Mesodermal cell (in vitro differentiated cells): ENCODE measurements at regions not wholly inside any gene's neighbourhood (a gene's known extent, or its start where the extent isn't known, plus 50 kb on each side); places are given as distances from the start of the nearest gene placed in this dataset.
"Not testable (repeated sequence)": the region's sequence is repeated elsewhere in the genome, so short reads cannot be mapped to it uniquely, and the experiment has no call there.

Experiments
- H3K27ac ChIP-seq: 2 replicates; pipeline ENCODE4 v1.7.0; 2013; ENCODE audit warnings: mild to moderate bottlenecking, low read depth, low read length, moderate library complexity; ENCODE audit not compliant: severe bottlenecking
- H3K36me3 ChIP-seq: 2 replicates; pipeline ENCODE4 v1.7.1; 2013; ENCODE audit warnings: mild to moderate bottlenecking, low read length, moderate library complexity; ENCODE audit not compliant: control insufficient read depth, insufficient read depth
- H3K4me1 ChIP-seq: one replicate; pipeline ENCODE4 v1.7.1; 2013; ENCODE audit warnings: mild to moderate bottlenecking, low read length; ENCODE audit not compliant: insufficient read depth, control insufficient read depth, poor library complexity, severe bottlenecking
- H3K4me3 ChIP-seq: 2 replicates; pipeline ENCODE4 v1.7.0; 2013; ENCODE audit warnings: low read length, control low read depth, mild to moderate bottlenecking; ENCODE audit not compliant: insufficient read depth, poor library complexity, severe bottlenecking; ENCODE audit errors: extremely low read depth
- H3K9me3 ChIP-seq: 2 replicates; pipeline ENCODE4 v1.7.1; 2013; ENCODE audit warnings: mild to moderate bottlenecking, low read length, moderate library complexity; ENCODE audit not compliant: control insufficient read depth
- WGBS, 2 experiments: methylation state at CpG; one replicate each; pipeline ENCODE4 v1.1.5; 2013; ENCODE audit warnings: missing lambda C conversion rate in 2 of 2; ENCODE audit not compliant: insufficient coverage in 2 of 2; 5-methylcytosine and 5-hydroxymethylcytosine counted together

- WGBS, 2 experiments: no CpG with 5 or more reads among the region's 3 CpGs
- no peaks in the 10 kb centered on the region for H3K9me3 ChIP-seq
- H3K4me1 ChIP-seq: no peaks in the 10 kb centered on the region
- H3K36me3 ChIP-seq: no peaks in the 10 kb centered on the region
- no peak overlapping the region for H3K4me3 ChIP-seq
- no peak overlapping the region for H3K27ac ChIP-seq
These were observed 120.2 kb downstream of the MRPL39 start for GRCh38 chr21:25487046-25487594.

- Histone ChIP-seq H3K27ac (no peak overlapping the region), H3K9me3 (no peaks in the 10 kb centered on the region), H3K4me1 (no peaks in the 10 kb centered on the region), H3K36me3 (no peaks in the 10 kb centered on the region), H3K4me3 (no peak overlapping the region)
- WGBS, 2 experiments: 100% methylated on average over 1 of the region's 2 CpGs; no CpG with 5 or more reads in 1 of the 2 experiments
These were observed 121.4 kb downstream of the MRPL39 start for GRCh38 chr21:25485914-25486313.

- Histone ChIP-seq H3K36me3 (no peaks in the 10 kb centered on the region), H3K27ac (no peak overlapping the region), H3K4me3 (no peak overlapping the region)
These were observed 139.4 kb downstream of the MRPL39 start for GRCh38 chr21:25467896-25468295.

GRCh38 chr21:25467071-25467470, 140.2 kb downstream of the MRPL39 start:
- H3K9me3 ChIP-seq, H3K4me3 ChIP-seq, H3K27ac ChIP-seq, H3K36me3 ChIP-seq, H3K4me1 ChIP-seq: not testable (repeated sequence)
- no CpG with 5 or more reads among the region's 5 CpGs for WGBS, 2 experiments

More at GRCh38 chr21:25467896-25468295, 139.4 kb downstream of the MRPL39 start:
- Histone ChIP-seq H3K9me3 (no peaks in the 10 kb centered on the region), H3K4me1 (no peaks in the 10 kb centered on the region)

- 100% methylated on average over 1 of the region's 2 CpGs; no CpG with 5 or more reads in 1 of the 2 experiments for WGBS, 2 experiments
- Histone ChIP-seq H3K4me3 (no peak overlapping the region), H3K4me1 (no peaks in the 10 kb centered on the region), H3K27ac (no peak overlapping the region), H3K36me3 (no peaks in the 10 kb centered on the region), H3K9me3 (no peaks in the 10 kb centered on the region)
These were observed 140.8 kb downstream of the MRPL39 start for GRCh38 chr21:25466470-25466869.

- Histone ChIP-seq H3K4me1 (no peaks in the 10 kb centered on the region), H3K9me3 (no peaks in the 10 kb centered on the region), H3K4me3 (no peak overlapping the region), H3K27ac (no peak overlapping the region), H3K36me3 (no peaks in the 10 kb centered on the region)
These were observed 142.0 kb downstream of the MRPL39 start for GRCh38 chr21:25465263-25465662.

- H3K27ac ChIP-seq: no peak overlapping the region
- no peak overlapping the region for H3K4me3 ChIP-seq
- no peaks in the 10 kb centered on the region for H3K9me3 ChIP-seq
- no peaks in the 10 kb centered on the region for H3K4me1 ChIP-seq
- WGBS, 2 experiments: 83% methylated on average over 1 of the region's 2 CpGs; no CpG with 5 or more reads in 1 of the 2 experiments
- no peaks in the 10 kb centered on the region for H3K36me3 ChIP-seq
These were observed 143.0 kb downstream of the MRPL39 start for GRCh38 chr21:25464275-25464674.

- Histone ChIP-seq H3K4me1 (no peaks in the 10 kb centered on the region), H3K36me3 (no peaks in the 10 kb centered on the region), H3K9me3 (no peaks in the 10 kb centered on the region), H3K27ac (no peak overlapping the region), H3K4me3 (no peak overlapping the region)
- WGBS, 2 experiments: 79 to 81% methylated on average over 2 to 4 of the region's 5 CpGs
These were observed 144.7 kb downstream of the MRPL39 start for GRCh38 chr21:25462517-25462971.

GRCh38 chr21:25461725-25462124, 145.6 kb downstream of the MRPL39 start:
- no peaks in the 10 kb centered on the region for H3K4me1 ChIP-seq
- H3K27ac ChIP-seq: no peak overlapping the region
- no peak overlapping the region for H3K4me3 ChIP-seq
- no CpG with 5 or more reads among the region's 1 CpG for WGBS, 2 experiments
- no peaks in the 10 kb centered on the region for H3K36me3 ChIP-seq
- no peaks in the 10 kb centered on the region for H3K9me3 ChIP-seq

- H3K27ac ChIP-seq: no peak overlapping the region
- H3K4me3 ChIP-seq: no peak overlapping the region
- H3K4me1 ChIP-seq: no peaks in the 10 kb centered on the region
- H3K9me3 ChIP-seq: no peaks in the 10 kb centered on the region
- no peaks in the 10 kb centered on the region for H3K36me3 ChIP-seq
- 93 to 100% methylated on average over 1 of the region's 1 CpG for WGBS, 2 experiments
These were observed 147.3 kb downstream of the MRPL39 start for GRCh38 chr21:25459993-25460392.

GRCh38 chr21:25459365-25459764, 147.9 kb downstream of the MRPL39 start:
- Histone ChIP-seq H3K4me3 (no peak overlapping the region), H3K27ac (no peak overlapping the region), H3K36me3 (no peaks in the 10 kb centered on the region), H3K9me3 (no peaks in the 10 kb centered on the region), H3K4me1 (no peaks in the 10 kb centered on the region)
